Stimulated activated naive CD4-positive, alpha-beta T cell (primary cell): ENCODE measurements at regions not wholly inside any gene's neighbourhood (a gene's known extent, or its start where the extent isn't known, plus 50 kb on each side); places are given as distances from the start of the nearest gene placed in this dataset.
"Not testable (repeated sequence)": the region's sequence is repeated elsewhere in the genome, so short reads cannot be mapped to it uniquely, and the experiment has no call there.

Experiments used
- DNase-seq, 6 experiments: peaks; one replicate each; lab custom pipeline; 2025; lab: John Stamatoyannopoulos, UW

DNA sequence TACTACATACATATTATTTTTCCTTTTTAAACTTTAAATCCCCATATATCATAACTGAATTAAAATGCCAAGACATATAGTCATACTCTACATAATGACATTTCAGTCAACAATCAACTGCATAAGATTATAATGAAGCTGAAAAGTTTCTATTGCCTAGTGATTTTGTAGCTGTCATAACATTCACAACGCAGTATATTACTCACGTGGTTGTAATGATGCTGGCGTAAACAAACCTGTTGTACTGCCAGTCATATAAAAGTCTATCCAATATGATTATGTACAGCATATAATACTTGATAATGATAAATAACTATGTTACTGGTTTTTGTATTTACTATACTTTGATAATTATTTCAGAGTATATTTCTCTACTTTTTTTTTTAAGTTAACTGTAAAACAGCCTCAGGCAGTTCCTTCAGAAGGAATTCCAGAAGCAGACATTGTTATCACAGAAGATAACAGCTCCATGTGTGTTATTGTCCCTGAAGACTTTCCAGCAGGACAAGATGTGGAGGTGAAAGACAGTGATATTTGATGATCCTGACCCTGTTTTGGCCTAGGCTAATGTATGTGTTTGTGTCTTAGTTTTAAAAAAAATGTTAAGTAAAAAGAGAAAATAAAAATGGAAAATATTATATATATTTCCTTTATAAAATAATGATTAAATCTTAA is 443.4 kb upstream of the UBE2E2 start:
- no peak for DNase-seq

DNA sequence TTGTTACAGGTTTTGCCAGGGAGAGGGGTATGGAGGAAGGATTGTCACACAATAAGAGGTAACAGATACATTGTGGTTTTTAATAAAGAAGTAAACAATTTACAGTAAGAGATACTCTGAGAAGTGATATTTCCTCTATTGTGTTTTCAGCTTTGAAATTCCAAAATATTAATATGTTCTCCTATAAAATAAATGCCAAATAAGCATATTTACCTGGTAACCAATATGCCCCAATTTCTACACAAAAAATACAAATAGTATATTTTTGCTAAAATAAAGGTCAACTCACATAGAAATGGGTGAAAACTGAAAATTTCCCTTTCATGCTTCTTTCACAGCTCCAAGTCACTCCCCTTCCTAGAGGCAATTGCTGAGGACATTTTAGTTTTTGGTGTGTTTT is 437.4 kb upstream of the UBE2E2 start:
- DNase-seq = no peak

DNA sequence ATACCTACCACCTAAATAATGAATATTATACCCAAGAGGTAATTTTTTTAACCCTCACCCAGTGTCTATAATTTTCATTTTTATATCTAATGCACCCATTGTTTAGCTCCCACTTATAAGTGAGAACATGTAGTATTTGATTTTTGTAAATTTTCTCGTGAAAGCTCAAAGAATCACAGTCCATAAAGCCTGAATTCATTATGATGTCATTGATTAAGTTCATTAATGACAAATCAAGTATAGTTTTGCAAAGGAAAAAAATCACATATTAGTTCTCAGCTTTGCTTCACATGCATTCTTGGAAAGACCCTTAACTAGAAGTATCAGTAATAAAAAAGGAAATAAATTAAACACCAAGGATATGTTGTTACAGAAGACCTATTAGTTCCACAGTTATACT is 425.3 kb upstream of the UBE2E2 start:
- no peak for DNase-seq

DNA sequence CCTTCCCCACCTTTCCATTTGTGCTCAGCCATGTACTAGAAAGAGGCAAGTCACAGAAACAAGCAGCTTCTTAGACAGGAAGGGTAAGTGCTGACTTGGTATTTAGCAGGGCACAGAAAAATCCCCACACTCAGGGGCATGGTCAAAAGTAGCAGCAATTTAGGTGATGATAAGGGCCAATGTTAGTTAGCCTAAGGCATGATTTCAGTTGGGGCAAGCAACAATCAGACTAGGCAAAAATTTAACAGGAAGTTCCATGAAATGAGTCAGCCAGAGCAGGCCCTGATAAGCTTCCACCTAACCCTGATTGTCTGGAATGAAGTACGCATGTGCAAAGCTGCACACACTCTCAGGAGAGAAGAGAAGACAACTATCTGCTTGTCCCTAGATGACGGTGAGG is 423.4 kb upstream of the UBE2E2 start:
- no peak for DNase-seq

DNA sequence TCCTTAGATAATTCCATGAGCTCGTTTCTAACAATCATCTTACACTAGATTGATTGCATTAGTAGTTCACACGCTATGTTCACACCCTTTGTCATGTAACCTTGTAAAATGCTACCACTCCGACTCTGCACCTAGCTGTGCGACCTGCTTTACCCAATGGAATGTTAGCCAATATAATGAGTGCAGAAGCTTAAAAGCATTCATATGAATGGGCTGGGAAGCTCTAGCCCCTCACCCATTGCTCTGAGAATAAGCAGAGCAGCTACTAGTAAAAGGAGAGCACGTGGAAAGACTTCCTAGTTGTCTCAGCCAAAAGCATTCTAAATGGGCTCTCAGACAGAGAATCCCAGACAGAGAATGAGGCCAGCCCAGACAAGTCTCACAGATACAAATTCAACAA is 410.6 kb upstream of the UBE2E2 start:
- DNase-seq = no peak

DNA sequence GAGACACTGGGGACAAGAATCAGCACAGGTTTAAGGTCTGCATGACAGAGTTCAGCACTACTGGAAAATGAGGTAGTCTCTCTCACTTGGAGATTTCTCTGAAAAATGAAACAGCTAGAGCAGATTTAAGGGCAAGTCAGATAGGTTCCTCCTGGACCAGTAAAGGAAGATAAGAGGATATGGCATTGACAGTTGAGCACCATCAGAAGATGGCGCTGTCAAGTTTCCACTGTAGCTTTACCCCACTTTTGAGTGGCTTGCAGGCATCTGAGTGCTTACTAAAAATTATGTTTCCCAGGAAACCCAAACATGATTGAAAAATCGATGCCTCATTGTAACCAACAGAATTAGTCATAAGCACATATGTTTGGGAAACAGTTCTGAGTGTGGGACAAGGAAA is 407.2 kb upstream of the UBE2E2 start:
- no peak for DNase-seq

DNA sequence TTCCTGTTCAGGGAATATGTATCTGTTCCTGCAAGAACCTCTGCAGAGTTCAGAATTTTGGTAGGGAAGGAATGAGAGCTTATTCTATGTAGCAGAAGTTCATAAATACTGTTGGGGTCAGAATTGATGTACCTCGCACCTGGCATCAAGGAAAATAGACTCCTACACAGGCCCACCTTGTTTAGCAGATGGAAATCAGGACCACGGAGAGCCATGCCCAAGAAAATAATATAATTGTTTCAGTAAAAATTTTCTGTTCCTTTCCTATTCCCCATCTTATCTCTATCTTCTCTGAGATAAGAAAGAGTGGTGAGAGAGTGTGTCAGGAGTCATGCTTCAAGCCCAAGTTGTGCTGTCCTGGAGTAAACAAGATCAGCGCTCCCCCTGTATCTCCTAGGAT is 404.7 kb upstream of the UBE2E2 start:
- no peak for DNase-seq

DNA sequence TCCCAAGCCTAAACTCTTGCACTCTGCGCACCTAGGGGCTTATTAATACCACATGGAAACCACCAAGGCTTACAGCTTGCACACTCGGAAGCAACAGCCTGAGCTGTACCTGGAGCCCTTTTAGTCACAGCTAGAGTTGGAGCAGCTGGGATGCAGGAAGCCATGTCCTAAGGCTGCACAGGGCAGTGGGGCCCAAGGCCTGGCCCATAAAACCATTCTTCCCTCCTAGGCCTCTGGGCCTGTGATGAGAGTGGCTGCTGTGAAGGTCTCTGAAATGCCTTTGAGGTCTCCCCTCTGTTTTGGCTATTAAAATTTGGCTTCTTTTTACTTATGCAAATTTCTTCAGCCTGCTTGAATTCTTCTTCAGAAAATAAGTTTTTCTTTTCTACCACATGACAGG is 383.9 kb upstream of the UBE2E2 start:
- no peak for DNase-seq

DNA sequence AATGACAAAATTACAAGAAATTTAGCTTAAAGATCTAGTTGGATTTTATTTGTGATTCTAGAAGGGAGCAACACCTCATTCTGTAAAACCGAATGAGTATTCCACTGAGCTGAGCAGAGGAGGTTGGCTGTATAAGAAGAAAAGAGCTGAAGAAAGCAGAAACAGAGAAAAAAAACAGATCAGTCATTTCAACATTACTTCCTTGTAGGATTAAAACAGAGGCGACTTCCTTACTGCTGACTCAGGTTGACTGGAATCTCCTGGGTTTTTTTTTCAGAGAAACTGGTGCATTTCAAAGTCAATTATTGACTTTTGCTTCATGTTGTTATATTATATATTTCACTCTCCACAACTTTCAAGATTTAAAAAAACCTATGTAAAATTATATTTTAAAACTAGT is 368.1 kb upstream of the UBE2E2 start:
- DNase-seq = no peak

DNA sequence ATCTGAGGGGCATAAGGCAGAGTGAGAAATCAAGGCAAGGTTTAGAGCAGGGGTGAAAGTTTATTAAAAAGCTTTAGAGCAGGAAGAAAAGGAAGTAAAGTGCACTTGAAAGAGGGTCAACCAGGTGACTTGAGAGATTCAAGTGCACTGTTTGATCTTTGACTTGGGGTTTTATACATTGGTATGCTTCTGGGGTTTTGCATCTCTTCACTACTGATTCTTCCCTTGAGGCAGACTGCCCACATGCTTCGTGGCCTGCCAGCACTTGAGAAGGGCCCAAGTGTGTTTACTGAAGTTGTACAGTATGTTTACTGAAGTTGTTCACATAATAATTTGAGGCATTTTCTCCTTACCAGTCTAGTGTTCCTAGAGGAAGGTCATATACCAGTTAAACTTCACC is 367.0 kb upstream of the UBE2E2 start:
- DNase-seq = no peak

DNA sequence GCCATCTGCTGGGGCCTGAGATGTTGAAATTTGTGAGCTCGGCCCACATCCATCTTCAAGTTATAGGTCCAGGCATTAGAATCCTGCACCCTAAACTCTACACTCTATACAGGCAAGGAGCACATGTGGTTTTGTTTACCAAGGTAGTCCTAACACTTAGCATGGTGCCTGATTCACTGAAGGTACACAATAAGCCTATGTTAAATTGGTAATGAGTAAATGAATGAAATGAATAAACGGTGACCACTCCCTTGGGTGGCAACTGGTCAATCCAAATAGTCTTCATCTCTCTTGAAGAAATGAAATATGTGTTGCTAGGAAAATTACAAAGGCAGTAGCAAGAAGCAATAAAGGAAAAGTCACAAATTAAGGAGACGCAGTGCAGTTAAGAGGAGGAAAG is 359.3 kb upstream of the UBE2E2 start:
- no peak for DNase-seq

DNA sequence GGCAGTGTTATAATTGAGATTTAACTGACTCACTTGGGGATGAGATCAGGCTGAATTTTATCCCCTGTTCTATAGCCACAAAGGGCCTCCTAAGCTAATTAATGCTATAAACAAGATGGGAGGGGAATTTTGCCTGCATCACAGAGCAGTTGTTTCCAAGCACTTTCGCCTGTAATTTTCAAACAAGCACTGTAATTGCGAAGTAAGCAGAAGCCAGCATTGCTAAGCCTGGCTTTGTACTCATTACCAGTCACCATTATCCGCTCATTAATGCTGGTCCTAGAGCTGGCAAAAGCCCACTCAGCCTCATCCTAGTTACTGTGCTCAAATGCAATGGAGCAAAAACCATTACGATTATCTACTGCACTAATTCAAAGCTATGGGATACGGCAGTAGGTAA is 356.6 kb upstream of the UBE2E2 start:
- DNase-seq = no peak

DNA sequence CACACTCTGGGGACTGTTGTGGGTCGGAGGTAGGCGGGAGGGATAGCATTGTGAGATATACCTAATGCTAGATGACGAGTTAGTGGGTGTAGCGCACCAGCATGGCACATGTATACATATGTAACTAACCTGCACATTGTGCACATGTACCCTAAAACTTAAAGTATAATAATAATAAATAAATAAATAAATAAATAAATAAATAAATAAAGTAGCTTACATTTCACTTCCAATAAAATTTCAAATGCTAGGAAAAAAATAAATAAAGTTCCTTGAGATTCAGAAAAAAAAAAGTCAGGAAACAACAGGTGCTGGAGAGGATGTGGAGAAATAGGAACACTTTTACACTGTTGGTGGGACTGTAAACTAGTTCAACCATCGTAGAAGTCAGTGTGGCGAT is 353.5 kb upstream of the UBE2E2 start:
- not testable (repeated sequence) for DNase-seq

DNA sequence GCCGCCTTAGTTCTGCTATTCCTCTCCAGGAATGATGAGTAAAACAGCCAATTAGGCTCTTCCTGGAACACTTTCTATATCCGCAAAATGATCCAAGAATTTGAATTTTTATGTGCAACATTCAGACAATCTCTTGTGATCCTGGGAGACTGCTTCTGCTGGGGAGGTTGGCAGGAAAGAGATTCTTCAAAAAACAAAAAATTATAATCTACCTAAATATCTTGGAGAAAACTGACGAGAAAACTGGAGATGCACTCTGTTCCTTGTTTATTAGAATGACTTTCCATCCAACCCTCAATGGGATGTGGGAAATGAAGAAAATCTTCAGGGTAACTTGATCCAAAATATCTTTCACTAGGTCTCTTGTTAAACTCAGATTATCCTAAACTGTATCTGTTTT is 346.3 kb upstream of the UBE2E2 start:
- no peak for DNase-seq

DNA sequence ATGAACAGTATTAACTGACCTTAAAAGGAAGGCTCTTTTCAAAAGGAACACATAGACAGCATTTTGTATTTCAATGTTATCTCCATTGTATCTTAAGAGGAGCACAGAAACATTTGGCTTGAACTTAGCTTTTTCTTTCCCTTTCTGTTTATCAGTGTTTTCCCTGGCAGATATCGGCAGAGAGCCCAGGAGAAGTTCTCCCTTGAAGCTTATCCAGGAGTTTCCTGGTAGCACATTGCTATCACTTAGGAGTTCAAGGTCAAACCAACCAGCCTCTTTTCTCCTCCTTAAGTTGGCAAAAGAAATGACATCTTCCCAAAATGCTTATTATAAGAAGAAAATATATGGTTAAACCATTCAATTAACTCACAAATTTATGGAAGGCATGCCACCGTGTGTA is 344.6 kb upstream of the UBE2E2 start:
- DNase-seq = no peak

DNA sequence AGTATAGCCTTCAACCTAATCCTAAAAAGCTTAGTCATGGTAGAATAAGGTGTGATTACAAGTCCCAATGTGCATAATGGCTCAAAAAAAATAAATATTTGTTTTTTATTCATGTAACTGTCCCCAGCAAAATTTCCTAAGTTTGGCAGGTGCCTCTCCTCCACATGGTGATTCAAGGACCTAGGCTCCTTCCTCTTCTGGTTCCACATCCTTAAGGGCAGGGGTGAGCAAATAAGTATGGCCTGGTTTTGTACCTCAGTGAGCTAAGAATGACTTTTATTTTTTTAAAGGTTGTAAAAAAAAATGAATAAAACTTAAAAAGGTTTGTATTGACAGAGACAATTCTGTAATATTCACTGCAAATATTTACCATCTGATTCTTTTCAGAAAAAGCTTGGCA is 343.5 kb upstream of the UBE2E2 start:
- DNase-seq = no peak

DNA sequence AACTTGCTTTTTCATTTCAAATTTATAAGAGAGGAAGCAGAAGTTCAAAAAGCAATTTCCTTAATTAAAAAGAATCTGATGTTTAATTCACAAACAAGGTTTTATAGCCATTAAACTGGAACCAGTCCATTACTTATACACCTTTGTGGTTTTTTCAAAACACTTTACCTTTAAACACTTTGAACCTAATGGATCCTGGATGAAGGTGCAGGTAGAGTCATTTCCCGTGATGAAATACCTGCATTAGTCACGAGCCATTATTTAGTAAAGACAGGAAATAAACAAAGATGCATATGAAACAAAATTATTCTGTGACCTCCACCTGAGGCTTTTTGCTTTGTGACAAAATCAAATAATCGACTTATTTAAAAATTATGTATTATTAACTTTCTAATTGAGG is 341.7 kb upstream of the UBE2E2 start:
- DNase-seq = no peak

DNA sequence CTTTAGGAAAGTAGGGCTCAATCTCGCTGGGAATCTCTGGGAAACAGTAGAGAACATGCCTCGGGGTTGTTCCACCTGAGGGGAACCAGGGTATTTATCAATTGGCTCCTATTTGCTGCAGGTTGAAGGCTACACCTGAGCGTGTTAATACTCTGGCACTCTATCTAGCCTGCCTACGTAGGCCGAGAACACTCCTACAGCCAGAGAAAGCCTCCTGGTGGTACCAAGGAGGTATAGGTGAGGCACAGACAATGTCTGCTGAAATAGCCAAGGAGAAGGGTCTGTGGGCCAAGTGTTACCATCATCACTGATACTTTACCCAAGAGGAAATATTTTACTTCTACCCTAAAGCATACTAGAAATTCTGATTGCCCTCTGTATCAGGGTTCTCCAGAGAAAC is 341.0 kb upstream of the UBE2E2 start:
- no peak for DNase-seq

DNA sequence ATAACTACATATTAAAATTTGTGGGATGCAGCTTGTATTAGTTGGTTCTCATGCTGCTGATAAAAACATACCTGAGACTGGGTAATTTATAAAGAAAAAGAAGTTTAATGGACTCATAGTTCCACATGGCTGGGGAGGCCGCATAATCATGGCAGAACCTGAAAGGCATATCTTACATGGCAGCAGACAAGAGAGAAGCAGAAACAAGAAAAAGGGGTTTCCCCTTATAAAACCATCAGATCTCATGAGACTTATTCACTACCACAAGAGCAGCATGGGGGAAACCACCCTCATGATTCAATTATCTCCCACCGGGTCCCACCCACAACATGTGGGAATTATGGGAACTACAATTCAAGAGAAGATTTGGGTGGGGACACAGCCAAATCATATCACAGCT is 320.3 kb upstream of the UBE2E2 start:
- not testable (repeated sequence) for DNase-seq

DNA sequence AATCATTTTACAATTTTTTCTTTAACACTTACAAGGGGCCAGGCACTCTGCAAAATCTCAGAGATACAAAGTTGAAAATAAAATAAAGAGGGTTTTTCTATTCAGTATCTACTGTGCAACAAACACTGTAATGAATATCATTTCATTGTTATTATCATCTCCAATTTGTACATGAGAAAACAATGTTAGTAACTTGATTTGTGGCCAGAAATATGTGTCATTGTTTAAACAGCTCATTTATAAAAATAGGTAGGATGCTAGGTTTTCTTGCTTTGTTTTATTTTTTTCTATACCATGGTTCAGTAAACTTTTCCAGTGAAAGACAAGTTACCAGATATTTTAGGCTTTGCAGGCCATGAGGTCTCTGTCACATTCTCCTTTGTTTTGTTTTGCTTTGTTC is 318.1 kb upstream of the UBE2E2 start:
- DNase-seq = no peak

DNA sequence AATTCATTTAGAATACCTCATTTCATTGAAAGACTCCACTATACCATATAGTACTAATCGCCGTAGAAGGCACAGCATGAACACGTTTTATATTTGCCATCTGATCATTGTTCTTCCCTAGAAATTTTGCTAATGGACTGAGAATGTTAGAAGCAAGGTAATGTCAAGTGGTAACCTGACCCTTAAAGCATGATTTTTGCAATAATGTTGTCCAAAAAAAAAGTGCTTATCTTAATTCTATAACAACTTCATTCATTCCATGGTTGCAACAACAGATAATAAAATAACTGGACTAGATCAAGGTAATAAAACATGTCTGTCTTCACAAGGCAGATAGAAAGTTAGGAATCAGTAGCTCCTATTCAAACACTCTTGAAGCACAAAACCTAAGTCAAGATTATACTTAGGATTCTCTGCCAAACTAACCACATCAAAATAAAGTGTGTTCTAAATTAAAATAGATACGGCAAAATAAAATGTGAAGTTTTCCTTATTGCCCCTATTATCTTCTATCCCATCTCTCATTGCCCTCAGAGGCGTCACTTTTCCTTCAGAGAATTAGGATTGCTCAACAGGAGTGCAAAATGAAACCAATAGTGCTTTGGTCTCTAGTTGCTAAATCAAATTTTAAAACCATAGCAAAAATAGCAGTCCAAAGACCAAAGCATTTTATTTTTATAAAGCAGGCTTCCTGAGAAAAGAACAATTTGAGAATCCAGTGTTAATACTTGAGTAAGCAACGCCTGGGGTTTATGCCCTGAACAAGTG is 317.4 kb upstream of the UBE2E2 start:
- no peak for DNase-seq

DNA sequence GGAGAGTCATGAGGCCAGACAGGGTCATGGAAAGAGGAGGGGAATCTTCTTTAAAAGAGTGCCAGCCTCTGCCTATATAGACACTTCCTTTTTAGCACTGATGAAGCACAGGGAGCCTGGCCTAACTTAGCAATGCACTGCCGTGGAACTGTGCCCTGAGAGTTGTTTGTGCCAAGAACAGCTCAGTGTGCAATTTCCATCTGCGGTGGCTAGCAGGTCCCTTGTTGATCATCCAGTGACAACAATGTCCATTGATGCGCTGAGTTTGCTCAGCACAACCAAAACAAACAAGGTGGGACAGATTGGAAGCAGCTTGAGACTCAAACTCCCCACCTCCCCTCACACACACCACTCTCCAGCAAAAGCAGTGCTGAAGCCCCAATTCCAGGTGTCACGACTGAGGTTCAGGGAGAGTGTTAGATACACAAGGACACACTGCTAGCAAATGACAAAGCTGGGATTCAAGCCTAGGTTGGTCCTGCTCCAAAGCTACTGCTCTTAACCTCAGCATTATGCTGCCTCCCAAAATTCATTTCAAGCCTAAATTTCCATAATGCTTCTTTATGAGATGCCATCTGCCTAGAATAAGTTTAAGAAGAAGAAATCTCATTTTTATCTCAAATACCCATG is 316.6 kb upstream of the UBE2E2 start:
- no peak for DNase-seq

DNA sequence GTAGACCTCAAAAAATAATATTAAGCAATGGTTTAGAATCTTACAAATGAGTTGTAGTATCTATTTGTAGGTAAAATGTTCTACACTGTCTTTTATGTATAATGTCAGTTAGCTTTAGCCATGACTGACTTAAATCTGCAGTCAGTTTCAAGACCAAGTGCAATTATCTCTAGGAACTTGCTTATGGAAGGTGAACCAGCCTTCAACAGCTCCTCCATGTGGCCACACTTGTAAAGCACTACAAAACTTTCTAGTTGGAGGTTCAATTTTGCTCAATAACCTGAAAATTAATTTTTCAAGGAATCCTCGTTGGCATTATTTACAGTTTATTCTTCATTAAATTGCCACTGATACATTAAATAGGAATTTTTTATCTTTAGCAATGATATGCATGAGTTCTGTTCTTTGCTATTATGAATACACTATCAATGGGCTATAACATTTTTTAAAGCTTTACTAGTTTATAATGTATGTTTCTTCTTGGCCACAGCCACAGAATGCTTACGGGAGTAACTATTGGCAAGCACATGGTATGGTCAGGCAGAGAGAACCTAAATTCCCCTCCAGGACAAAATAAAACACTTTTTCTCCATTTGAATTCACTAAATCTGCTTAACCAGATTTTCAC is 315.3 kb upstream of the UBE2E2 start:
- DNase-seq = no peak
